Fibroblast of villous mesenchyme (primary cell): ENCODE measurements at regions not wholly inside any gene's neighbourhood (a gene's known extent, or its start where the extent isn't known, plus 50 kb on each side); places are given as distances from the start of the nearest gene placed in this dataset.

ENCODE experiments used
- DNase-seq: peaks from one replicate; pipeline ENCODE4 v3.0.0-alpha.2; 2010; ENCODE audit warnings: low read depth
- H3K4me3 ChIP-seq: 2 replicates; pipeline ENCODE4 v1.5.1; 2011; ENCODE audit warnings: low read depth, mild to moderate bottlenecking, low read length
- CTCF ChIP-seq: IDR thresholded peaks from 2 replicates; pipeline ENCODE4 v1.5.1; 2012; ENCODE audit warnings: low read depth, mild to moderate bottlenecking, low read length; ENCODE audit not compliant: insufficient read depth

- TF ChIP-seq CTCF = no peak
- DNase-seq = no peak
- H3K4me3 ChIP-seq = no peak overlapping the region
Measured at GRCh38 chr1:229759586-229759985, 133.5 kb downstream of the URB2 start.

GRCh38 chr1:229760478-229760996, 134.5 kb downstream of the URB2 start:
- no peak for TF ChIP-seq CTCF
- no peak for DNase-seq
- no peak overlapping the region for H3K4me3 ChIP-seq

GRCh38 chr1:229762891-229763290, 136.8 kb downstream of the URB2 start:
- DNase-seq = no peak
- no peak for TF ChIP-seq CTCF
- no peak overlapping the region for H3K4me3 ChIP-seq

GRCh38 chr1:229768232-229768631, 142.2 kb downstream of the URB2 start:
- TF ChIP-seq CTCF = no peak
- no peak overlapping the region for H3K4me3 ChIP-seq
- no peak for DNase-seq

GRCh38 chr1:229769006-229769405, 143.0 kb downstream of the URB2 start:
- DNase-seq = no peak
- H3K4me3 ChIP-seq = no peak overlapping the region
- TF ChIP-seq CTCF = no peak

GRCh38 chr1:229769809-229770208, 143.8 kb downstream of the URB2 start:
- TF ChIP-seq CTCF = no peak
- no peak for DNase-seq

GRCh38 chr1:229778794-229779193, 152.7 kb downstream of the URB2 start:
- no peak for TF ChIP-seq CTCF
- DNase-seq = no peak
- no peak overlapping the region for H3K4me3 ChIP-seq

More at GRCh38 chr1:229769809-229770208, 143.8 kb downstream of the URB2 start:
- no peak overlapping the region for H3K4me3 ChIP-seq
